Activated CD4-positive, alpha-beta T cell treated with anti-CD3 and anti-CD28 coated beads, Interleukin-2, amount 10 ng/mL, durations not matched to agents 24 days and 14 days (primary cell): ENCODE measurements at regions not wholly inside any gene's neighbourhood (a gene's known extent, or its start where the extent isn't known, plus 50 kb on each side); places are given as distances from the start of the nearest gene placed in this dataset.
"Not testable (repeated sequence)": the region's sequence is repeated elsewhere in the genome, so short reads cannot be mapped to it uniquely, and the experiment has no call there.

Experiments
- DNase-seq: peaks from one replicate; pipeline ENCODE4 v3.0.0; 2022
- H3K27ac Mint-ChIP-seq: one replicate; pipeline ENCODE4 v1.8.0; 2022; ENCODE audit warnings: mild to moderate bottlenecking, mixed read lengths
- H3K27me3 Mint-ChIP-seq: one replicate; pipeline ENCODE4 v1.8.0; 2022; ENCODE audit warnings: mixed read lengths
- H3K36me3 Mint-ChIP-seq: one replicate; pipeline ENCODE4 v1.8.0; 2022; ENCODE audit warnings: low read depth, mild to moderate bottlenecking, mixed read lengths
- H3K4me1 Mint-ChIP-seq: one replicate; pipeline ENCODE4 v1.8.0; 2021; ENCODE audit warnings: mixed read lengths
- H3K4me3 Mint-ChIP-seq: one replicate; pipeline ENCODE4 v1.8.0; 2022; ENCODE audit warnings: mild to moderate bottlenecking, moderate library complexity, mixed read lengths
- H3K9me3 Mint-ChIP-seq: one replicate; pipeline ENCODE4 v1.8.0; 2021; ENCODE audit warnings: mixed read lengths
- intact Hi-C: fragments of 100-400 bp; cut with micrococcal nuclease; formaldehyde crosslinking; loops from one replicate; pipeline ENCODE4 v1.15.1; 2023

DNA sequence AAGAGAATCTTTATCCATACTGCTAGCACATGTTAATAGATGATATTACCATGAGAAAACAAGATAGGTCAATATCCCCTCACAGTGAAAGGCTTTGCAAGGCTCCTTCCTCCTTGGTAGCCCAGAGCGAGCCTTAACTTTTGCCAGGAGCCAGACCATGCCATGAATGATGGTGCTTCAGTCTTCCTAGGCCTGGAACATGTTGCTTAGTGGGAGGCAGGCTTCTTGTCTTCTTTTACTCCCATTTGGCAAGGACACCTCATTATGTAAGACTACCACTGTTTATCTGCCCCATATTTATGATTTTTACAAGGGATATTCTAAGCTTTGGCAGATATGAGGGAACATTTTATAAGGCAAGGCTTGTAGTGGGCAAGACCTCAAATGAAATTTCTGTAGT lies 90.8 kb downstream of the GJA1 start:
- H3K9me3 Mint-ChIP-seq, result no peaks in the 10 kb centered on the region
- no peak overlapping the region for H3K4me3 Mint-ChIP-seq
- intact Hi-C loops, result no loop called here
- no peaks in the 10 kb centered on the region for H3K27me3 Mint-ChIP-seq
- H3K27ac Mint-ChIP-seq, result no peak overlapping the region
- no peak for DNase-seq
- H3K36me3 Mint-ChIP-seq, result no peaks in the 10 kb centered on the region
- no peaks in the 10 kb centered on the region for H3K4me1 Mint-ChIP-seq

DNA sequence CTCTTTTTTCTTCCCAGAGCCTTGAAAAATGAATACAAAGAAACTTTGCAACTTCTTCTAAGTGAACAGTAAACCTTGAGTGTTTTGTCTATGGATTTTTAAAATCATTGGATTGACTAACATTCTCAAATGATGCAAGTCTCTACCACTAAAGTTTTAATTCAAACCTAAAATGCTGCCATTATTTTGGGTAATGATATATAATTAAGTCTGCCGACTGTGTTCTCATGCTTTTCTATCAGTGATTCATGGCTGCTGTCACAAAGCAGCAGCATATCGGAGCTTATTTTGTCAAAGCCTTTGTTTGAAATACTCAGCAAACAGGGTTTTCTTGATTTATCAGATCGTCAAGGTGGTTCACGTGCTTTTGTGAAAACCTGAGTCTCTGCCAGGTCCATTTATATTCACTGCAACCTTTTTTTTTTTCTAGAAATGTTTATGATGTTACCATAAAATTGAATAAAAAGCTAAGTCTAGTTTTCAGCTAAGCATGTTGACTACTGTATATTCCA lies 96.3 kb downstream of the GJA1 start:
- Mint-ChIP-seq H3K4me1 (no peaks in the 10 kb centered on the region), H3K27me3 (no peaks in the 10 kb centered on the region), H3K36me3 (no peaks in the 10 kb centered on the region), H3K9me3 (no peaks in the 10 kb centered on the region), H3K27ac (no peak overlapping the region), H3K4me3 (no peak overlapping the region)
- intact Hi-C loops, result no loop called here
- DNase-seq, result no peak

DNA sequence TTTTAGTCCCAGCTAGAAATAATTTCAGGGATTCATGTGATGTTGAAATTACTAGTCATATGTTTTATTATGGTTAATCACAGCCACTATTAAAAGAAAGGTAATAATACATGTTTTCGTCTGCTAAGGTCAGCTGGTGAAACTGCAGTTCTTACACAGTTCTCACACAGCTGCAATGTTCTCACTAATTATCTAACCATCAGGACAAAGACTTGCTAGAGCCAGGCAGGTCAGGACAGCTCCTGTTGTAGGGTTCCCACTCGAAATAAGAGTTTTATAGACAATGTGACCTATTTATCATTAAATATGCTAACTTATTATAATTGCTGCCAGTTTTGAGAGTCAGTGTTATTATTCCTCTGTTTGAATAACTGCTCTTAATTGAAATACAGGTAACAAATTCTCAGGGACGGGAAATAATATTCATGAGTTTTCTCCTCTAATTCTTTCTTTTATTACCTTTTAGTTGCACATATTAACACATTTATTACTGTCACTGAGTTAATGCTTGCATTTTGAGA lies 97.9 kb downstream of the GJA1 start:
- Mint-ChIP-seq H3K4me1 (no peaks in the 10 kb centered on the region), H3K4me3 (no peak overlapping the region), H3K27ac (no peak overlapping the region), H3K9me3 (no peaks in the 10 kb centered on the region), H3K36me3 (no peaks in the 10 kb centered on the region), H3K27me3 (no peaks in the 10 kb centered on the region)
- DNase-seq, result no peak
- intact Hi-C loops, result no loop called here

DNA sequence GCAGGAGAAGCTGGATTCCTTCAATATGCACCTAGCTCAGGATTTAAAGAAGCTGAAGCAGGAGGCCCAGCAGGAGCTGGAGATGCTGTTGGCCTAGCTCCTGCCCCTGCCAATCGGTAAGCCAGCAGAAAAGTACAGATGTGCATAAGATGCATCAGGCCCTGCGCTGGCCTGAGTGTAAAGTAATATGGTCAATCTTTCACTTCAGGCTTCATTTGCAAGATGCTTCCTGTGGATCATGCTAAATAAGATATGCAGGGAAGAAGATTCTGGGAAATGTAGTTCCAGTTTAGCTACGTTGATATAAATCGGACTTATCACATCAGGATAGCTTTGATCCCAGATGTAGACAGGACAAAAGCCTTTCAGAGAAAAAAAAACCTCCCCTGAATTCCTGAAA lies 100.3 kb downstream of the GJA1 start:
- no peaks in the 10 kb centered on the region for H3K27me3 Mint-ChIP-seq
- H3K4me3 Mint-ChIP-seq, result no peak overlapping the region
- H3K36me3 Mint-ChIP-seq, result no peaks in the 10 kb centered on the region
- H3K27ac Mint-ChIP-seq, result no peak overlapping the region
- DNase-seq, result no peak
- no peaks in the 10 kb centered on the region for H3K4me1 Mint-ChIP-seq
- intact Hi-C loops, result no loop called here
- no peaks in the 10 kb centered on the region for H3K9me3 Mint-ChIP-seq

DNA sequence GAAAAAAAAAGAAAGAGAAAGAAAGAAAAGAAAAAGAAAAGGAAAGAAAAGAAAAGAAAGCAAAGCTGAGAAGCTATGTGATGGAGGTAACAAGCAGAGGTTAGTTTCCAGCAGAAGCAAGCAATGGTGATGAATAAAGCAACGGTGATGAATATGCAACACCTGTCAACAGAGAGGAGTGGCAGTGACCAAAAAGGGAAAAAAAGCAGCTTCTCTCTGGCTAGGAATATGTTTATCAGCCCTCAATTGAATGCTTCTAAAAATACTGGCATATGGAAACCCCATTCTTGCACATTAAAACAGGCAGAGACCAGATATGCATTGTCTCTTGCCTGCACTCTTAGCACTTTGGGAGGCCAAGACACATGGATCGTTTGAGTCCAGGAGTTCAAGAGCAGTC lies 100.9 kb downstream of the GJA1 start:
- DNase-seq, result no peak
- intact Hi-C loops, result no loop called here
- H3K9me3 Mint-ChIP-seq, result no peaks in the 10 kb centered on the region
- H3K4me3 Mint-ChIP-seq, result no peak overlapping the region
- H3K27me3 Mint-ChIP-seq, result no peaks in the 10 kb centered on the region
- H3K36me3 Mint-ChIP-seq, result no peaks in the 10 kb centered on the region
- H3K4me1 Mint-ChIP-seq, result no peaks in the 10 kb centered on the region
- H3K27ac Mint-ChIP-seq, result no peak overlapping the region

DNA sequence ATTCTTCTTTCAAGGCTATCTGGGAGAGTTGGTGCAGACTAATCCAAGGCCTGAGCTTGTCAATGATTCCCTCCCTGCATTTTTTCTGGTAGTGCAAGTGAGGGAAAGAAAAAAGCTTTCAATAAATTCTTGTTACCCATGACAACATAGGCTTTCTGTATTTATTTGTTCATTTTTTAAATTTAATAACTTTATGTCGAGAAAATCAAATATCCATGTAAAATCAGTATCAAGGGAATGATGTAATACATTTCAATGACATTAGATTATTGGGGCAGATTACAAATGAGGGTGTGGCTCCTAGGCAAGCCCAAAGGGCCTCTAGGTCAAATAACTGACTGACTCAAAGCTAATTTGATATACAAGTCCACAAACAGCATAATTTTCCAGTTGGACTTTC lies 104.0 kb downstream of the GJA1 start:
- Mint-ChIP-seq H3K27me3 (no peaks in the 10 kb centered on the region), H3K27ac (no peak overlapping the region), H3K4me1 (no peaks in the 10 kb centered on the region), H3K36me3 (no peaks in the 10 kb centered on the region), H3K4me3 (no peak overlapping the region), H3K9me3 (no peaks in the 10 kb centered on the region)
- no peak for DNase-seq
- intact Hi-C loops, result no loop called here

DNA sequence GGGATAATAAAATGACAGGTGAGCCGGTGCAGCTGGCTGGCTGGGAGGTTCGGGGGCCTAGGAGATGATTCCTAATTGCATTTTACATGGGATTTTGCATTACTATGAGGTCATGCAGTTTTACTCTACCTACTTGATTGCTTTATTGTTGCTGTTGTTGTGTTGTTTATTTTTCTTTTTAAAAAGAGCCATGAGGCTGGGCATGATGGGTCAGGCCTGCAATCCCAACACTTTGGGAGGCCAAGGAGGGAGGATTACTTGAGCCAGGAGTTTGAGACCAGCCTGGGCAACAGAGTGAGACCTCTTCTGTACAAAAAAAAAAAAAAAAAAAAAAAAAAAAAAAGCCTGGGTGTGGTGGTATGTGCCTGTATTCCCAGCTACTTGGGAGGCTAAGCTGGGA lies 104.8 kb downstream of the GJA1 start:
- Mint-ChIP-seq H3K4me3 (no peak overlapping the region), H3K36me3 (no peaks in the 10 kb centered on the region)
- intact Hi-C loops, result no loop called here

DNA sequence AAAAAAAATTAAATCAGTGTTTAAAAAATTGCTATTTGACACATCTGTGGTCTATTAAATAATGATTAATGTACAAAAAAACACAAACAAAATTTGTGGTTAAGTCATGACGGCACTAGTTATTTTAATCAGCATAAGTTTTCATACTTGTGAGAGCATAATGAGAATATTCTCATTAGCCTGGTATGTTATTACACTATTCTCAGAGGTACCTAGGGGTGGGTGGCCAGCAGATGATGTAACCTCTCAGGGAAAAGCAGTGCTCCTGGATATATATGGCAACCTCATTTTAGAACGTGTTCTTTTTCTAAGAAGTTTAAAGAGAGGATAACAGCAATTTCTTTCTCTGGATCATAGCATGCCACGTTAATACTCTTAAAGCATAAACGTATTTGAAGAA lies 109.2 kb downstream of the GJA1 start:
- intact Hi-C loops, result no loop called here
- Mint-ChIP-seq H3K4me3 (no peak overlapping the region), H3K27me3 (no peaks in the 10 kb centered on the region)

More for the DNA sequence above, 104.8 kb downstream of the GJA1 start:
- Mint-ChIP-seq H3K9me3 (no peaks in the 10 kb centered on the region), H3K27ac (no peak overlapping the region), H3K4me1 (no peaks in the 10 kb centered on the region), H3K27me3 (no peaks in the 10 kb centered on the region)
- no peak for DNase-seq

DNA sequence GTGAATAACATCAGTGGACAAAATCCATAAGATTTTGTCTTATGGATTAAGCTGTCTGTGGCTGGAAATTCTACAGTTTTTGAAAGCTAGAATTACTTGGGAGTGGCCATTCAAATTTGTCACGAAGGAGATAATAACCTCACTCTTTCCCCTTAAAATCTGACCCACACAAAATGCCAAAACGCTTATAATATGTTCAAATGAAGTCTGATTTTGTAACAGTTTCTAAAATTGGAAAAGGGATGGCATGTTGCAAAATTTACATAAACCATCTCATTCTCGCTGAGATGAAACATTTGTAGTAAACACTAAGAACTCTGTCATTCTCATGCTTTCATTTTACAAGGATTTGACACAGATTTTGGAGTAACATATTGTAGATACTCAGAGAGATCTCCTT lies 112.7 kb downstream of the GJA1 start:
- H3K27ac Mint-ChIP-seq, result no peak overlapping the region
- H3K4me1 Mint-ChIP-seq, result no peaks in the 10 kb centered on the region
- H3K4me3 Mint-ChIP-seq, result no peak overlapping the region
- intact Hi-C loops, result no loop called here
- no peaks in the 10 kb centered on the region for H3K9me3 Mint-ChIP-seq
- H3K27me3 Mint-ChIP-seq, result no peaks in the 10 kb centered on the region
- no peaks in the 10 kb centered on the region for H3K36me3 Mint-ChIP-seq
- DNase-seq, result no peak

More for the DNA sequence above, 109.2 kb downstream of the GJA1 start:
- DNase-seq, result no peak
- no peaks in the 10 kb centered on the region for H3K4me1 Mint-ChIP-seq
- H3K36me3 Mint-ChIP-seq, result no peaks in the 10 kb centered on the region
- H3K9me3 Mint-ChIP-seq, result no peaks in the 10 kb centered on the region
- no peak overlapping the region for H3K27ac Mint-ChIP-seq

DNA sequence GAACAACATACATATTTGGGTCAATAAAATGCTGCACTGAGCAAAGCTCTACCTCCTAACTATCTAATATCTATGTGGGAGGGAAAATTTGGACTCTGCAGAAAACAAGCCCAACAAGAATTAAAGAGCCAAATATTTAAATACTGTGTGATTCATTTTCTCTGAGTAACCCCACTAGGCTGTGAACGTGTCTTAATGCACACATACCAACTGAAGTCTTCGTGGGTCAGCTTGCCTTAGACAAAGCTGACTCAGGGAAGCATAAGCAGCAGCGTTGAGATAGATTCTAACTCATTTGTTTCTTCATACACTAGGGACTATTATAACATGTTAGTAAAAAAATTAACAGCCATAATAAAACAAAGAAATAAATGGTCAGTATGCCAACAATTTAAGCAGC lies 114.3 kb downstream of the GJA1 start:
- no peak for DNase-seq
- Mint-ChIP-seq H3K36me3 (no peaks in the 10 kb centered on the region), H3K4me1 (no peaks in the 10 kb centered on the region), H3K9me3 (no peaks in the 10 kb centered on the region), H3K27ac (no peak overlapping the region), H3K4me3 (no peak overlapping the region), H3K27me3 (no peaks in the 10 kb centered on the region)
- intact Hi-C loops, result no loop called here

DNA sequence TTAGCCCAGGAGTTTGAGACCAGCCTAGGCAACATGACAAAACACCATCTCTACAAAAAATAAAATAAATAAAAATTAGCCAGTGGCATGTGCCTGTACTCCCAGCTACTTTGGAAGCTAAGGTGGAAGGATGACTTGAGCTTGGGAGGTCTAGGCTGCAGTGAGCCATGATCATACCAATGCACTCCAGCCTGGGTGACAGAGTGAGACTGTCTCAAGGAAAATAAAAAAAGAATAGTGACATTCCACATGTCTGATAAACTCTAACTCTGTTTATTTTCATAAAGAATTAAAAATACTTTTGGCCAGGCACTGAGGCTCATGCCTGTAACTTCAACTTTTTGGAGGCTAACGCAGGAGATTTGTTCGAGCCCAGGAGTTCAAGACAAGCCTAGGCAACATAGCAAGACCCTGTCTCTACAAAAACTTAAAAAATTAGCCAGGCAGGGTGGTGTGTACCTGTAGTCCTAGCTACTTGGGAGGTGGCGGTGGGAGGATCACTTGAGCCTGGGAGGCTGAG lies 115.1 kb downstream of the GJA1 start:
- no peak for DNase-seq
- intact Hi-C loops, result no loop called here
- no peak overlapping the region for H3K27ac Mint-ChIP-seq
- no peaks in the 10 kb centered on the region for H3K27me3 Mint-ChIP-seq
- H3K4me1 Mint-ChIP-seq, result no peaks in the 10 kb centered on the region
- no peaks in the 10 kb centered on the region for H3K36me3 Mint-ChIP-seq
- no peaks in the 10 kb centered on the region for H3K9me3 Mint-ChIP-seq
- no peak overlapping the region for H3K4me3 Mint-ChIP-seq

DNA sequence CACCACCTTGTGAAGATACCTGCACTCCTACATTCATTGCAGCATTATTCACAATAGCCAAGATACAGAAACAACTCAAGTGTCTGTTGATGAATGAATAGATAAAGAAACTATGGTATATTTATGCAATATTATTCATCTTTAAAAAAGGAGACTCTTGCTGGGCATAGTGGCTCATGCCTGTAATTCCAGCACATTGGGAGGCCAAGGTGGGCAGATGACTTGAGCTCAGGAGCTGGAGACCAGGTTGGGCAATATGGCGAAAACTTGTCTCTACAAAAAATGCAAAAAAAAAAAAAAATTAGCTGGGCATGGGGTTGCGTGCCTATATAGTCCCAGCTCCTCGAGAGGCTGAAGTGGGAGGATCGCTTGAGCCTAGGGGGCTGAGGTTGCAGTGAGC lies 119.8 kb downstream of the GJA1 start:
- DNase-seq, result no peak
- Mint-ChIP-seq H3K9me3 (no peaks in the 10 kb centered on the region), H3K4me3 (no peak overlapping the region), H3K27ac (no peak overlapping the region), H3K27me3 (no peaks in the 10 kb centered on the region), H3K4me1 (no peaks in the 10 kb centered on the region), H3K36me3 (no peaks in the 10 kb centered on the region)
- intact Hi-C loops, result no loop called here

DNA sequence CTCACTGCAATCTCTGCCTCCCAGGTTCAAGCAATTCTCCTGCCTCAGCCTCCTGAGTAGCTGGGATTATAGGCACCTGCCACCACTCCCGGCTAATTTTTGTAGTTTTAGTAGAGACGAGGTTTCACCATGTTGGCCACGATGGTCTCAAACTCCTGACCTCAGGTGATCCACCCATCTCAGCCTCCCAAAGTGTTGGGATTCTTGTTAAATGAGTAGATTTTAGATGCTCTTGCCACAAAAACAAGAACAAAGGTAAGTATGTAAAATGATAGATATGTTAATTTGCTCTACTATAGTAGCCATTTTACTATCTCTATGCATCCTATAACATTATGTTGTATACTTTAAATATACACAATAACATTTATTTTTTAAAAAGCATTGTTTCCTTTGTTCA lies 120.7 kb downstream of the GJA1 start:
- H3K4me3 Mint-ChIP-seq, H3K4me1 Mint-ChIP-seq, H3K27ac Mint-ChIP-seq, intact Hi-C loops, DNase-seq, H3K36me3 Mint-ChIP-seq, H3K27me3 Mint-ChIP-seq, H3K9me3 Mint-ChIP-seq: not testable (repeated sequence)

DNA sequence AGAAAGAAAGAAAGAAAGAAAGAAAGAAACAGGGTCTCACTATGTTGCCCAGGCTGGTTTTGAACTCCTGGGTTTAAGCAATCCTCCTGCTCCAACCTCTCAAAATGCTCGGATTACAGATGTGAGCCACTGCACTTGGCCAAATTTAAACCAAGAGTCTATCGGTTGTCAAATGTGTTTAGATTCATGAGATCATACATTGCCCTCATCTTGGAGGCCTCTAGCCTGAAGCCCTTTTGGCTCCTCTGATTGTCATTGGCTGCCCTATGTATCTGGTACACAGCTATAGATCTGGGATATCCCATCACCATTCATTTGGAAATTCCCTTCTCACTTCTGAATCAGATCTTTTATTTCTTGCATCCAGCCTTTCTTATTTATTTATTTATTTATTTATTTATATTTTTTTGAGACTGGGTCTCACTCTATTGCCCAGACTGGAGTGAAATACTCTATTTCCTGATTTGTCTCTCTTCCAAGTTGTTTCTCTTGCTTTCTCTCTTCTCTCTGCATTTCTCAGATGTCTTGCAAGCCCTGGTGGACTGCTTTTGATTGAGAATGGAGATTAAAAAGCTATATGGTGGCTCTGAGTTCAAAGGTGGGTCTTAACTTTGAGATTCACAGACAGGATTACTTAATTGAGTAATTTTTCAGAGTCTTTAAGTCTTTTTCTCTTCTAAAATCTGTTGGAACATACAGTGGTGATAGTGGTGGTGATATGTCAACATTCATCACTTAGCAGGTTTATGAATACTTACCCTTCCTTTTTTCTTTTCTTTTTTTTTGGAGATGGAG lies 121.9 kb downstream of the GJA1 start:
- H3K4me1 Mint-ChIP-seq, result no peaks in the 10 kb centered on the region
- intact Hi-C loops, result no loop called here
- no peak overlapping the region for H3K4me3 Mint-ChIP-seq
- H3K36me3 Mint-ChIP-seq, result no peaks in the 10 kb centered on the region
- H3K27me3 Mint-ChIP-seq, result no peaks in the 10 kb centered on the region
- DNase-seq, result no peak
- no peak overlapping the region for H3K27ac Mint-ChIP-seq
- H3K9me3 Mint-ChIP-seq, result no peaks in the 10 kb centered on the region
